Right ventricle myocardium inferior (tissue), 1 donor: ENCODE measurements at regions not wholly inside any gene's neighbourhood (a gene's known extent, or its start where the extent isn't known, plus 50 kb on each side); places are given as distances from the start of the nearest gene placed in this dataset.

Experiments used
- ATAC-seq: fragments of 200-7000 bp; cut with Tn5 transposase; one replicate; pipeline ENCODE4 v1.9.1; 2020; ENCODE audit warnings: mild to moderate bottlenecking, moderate library complexity
- DNase-seq: peaks from one replicate; pipeline ENCODE4 v3.0.0; 2021; ENCODE audit errors: missing footprints
- intact Hi-C: fragments of 100-400 bp; cut with DNase I; formaldehyde crosslinking; loops from one replicate; pipeline ENCODE4 v1.11.0; 2022
- donor health status: DM: no; HTN: yes; CAD: no; lungs with severe emphysema.

GRCh38 chr4:127049526-127049925, 583.2 kb upstream of the INTU start:
- ATAC-seq (no peak), DNase-seq (no peak)
- intact Hi-C loops = no loop called here

GRCh38 chr4:127052742-127053141, 580.0 kb upstream of the INTU start:
- no peak for DNase-seq
- no peak for ATAC-seq
- intact Hi-C loops = no loop called here

- ATAC-seq = no peak
- intact Hi-C loops = no loop called here
- DNase-seq = no peak
These were observed 577.4 kb upstream of the INTU start for GRCh38 chr4:127055357-127055756.

- no peak for ATAC-seq
- DNase-seq = no peak
- intact Hi-C loops = no loop called here
These were observed 563.1 kb upstream of the INTU start for GRCh38 chr4:127069675-127070074.

GRCh38 chr4:127071443-127071842, 561.3 kb upstream of the INTU start:
- intact Hi-C loops = no loop called here
- DNase-seq (no peak), ATAC-seq (no peak)

- DNase-seq (no peak), ATAC-seq (no peak)
- intact Hi-C loops = no loop called here
These were observed 552.6 kb upstream of the INTU start for GRCh38 chr4:127080141-127080540.

- no peak for ATAC-seq
- intact Hi-C loops = no loop called here
These were observed 551.7 kb upstream of the INTU start for GRCh38 chr4:127081041-127081440.

GRCh38 chr4:127082986-127083385, 549.8 kb upstream of the INTU start:
- intact Hi-C loops = no loop called here
- DNase-seq = no peak
- no peak for ATAC-seq

More at GRCh38 chr4:127081041-127081440, 551.7 kb upstream of the INTU start:
- no peak for DNase-seq

GRCh38 chr4:127084666-127085065, 548.1 kb upstream of the INTU start:
- DNase-seq = no peak
- intact Hi-C loops = no loop called here
- ATAC-seq = no peak

GRCh38 chr4:127097061-127097460, 535.7 kb upstream of the INTU start:
- ATAC-seq (no peak), DNase-seq (no peak)
- intact Hi-C loops = no loop called here

- DNase-seq = no peak
- ATAC-seq = no peak
- intact Hi-C loops = no loop called here
These were observed 530.4 kb upstream of the INTU start for GRCh38 chr4:127102361-127102760.

- DNase-seq = no peak
- intact Hi-C loops = no loop called here
- peak; percentile 93 for ATAC-seq
These were observed 529.1 kb upstream of the INTU start for GRCh38 chr4:127103681-127104115.

- intact Hi-C loops = no loop called here
- ATAC-seq (no peak), DNase-seq (no peak)
These were observed 518.9 kb upstream of the INTU start for GRCh38 chr4:127113844-127114362.

- intact Hi-C loops = no loop called here
- DNase-seq (no peak), ATAC-seq (no peak)
These were observed 514.1 kb upstream of the INTU start for GRCh38 chr4:127118681-127119080.

- no peak for ATAC-seq
- intact Hi-C loops = no loop called here
These were observed 512.2 kb upstream of the INTU start for GRCh38 chr4:127120441-127121090.

GRCh38 chr4:127124919-127125318, 507.8 kb upstream of the INTU start:
- no peak for DNase-seq
- intact Hi-C loops = no loop called here

More at GRCh38 chr4:127120441-127121090, 512.2 kb upstream of the INTU start:
- no peak for DNase-seq

GRCh38 chr4:127126718-127127117, 506.0 kb upstream of the INTU start:
- DNase-seq = no peak
- intact Hi-C loops = no loop called here
- no peak for ATAC-seq

More at GRCh38 chr4:127124919-127125318, 507.8 kb upstream of the INTU start:
- no peak for ATAC-seq

GRCh38 chr4:127131527-127131926, 501.2 kb upstream of the INTU start:
- DNase-seq (no peak), ATAC-seq (no peak)
- intact Hi-C loops = no loop called here

GRCh38 chr4:127134490-127134889, 498.3 kb upstream of the INTU start:
- DNase-seq (no peak), ATAC-seq (no peak)
- intact Hi-C loops = no loop called here

- no peak for DNase-seq
- no peak for ATAC-seq
- intact Hi-C loops = no loop called here
These were observed 494.2 kb upstream of the INTU start for GRCh38 chr4:127138586-127138985.

- ATAC-seq (no peak), DNase-seq (no peak)
- intact Hi-C loops = no loop called here
These were observed 492.9 kb upstream of the INTU start for GRCh38 chr4:127139788-127140286.
